Forelimb muscle (tissue), 1 donor: ENCODE measurements at regions not wholly inside any gene's neighbourhood (a gene's known extent, or its start where the extent isn't known, plus 50 kb on each side); places are given as distances from the start of the nearest gene placed in this dataset.
"Not testable (repeated sequence)": the region's sequence is repeated elsewhere in the genome, so short reads cannot be mapped to it uniquely, and the experiment has no call there.

Experiments used
- DNase-seq: peaks from one replicate; pipeline ENCODE4 v3.0.0-alpha.2; 2013; ENCODE audit warnings: low read depth

DNA sequence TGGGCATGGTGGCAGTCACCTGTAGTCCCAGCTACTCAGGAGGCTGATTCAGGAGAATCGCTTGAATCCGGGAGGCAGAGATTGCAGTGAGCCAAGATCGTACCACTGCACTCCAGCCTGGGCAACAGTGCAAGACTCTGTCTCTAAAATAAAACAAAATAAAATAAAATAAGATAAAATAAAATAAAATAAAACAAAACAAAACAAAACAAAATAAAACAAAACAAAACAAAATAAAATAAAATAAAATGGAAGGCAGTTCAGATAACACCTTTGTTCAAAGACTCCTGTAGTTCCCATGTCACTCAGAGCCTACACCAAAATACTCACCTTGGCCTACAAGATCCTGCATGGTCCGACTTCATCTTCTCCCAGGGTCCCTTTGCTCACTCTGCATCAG, 61.3 kb downstream of the SYF2 start:
- DNase-seq: not testable (repeated sequence)

DNA sequence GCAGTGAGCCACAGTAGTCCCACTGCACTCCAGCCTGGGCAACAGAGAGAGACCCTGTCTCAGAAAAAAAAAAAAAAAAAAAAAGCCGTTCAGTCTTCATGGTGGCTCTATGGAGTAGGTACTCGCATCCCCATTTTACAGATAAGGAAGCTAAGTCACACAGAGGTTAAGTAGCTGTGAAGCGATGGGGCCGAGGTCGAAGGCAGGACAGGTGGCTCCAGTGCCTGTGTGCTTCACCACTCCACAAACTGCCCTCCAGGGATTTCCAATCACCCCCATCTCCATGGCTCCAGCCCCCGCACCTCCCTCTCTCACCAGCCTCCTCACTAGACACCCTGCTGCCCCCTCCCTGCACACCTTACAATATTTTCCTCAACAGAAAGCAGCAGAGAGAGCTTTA, 61.9 kb downstream of the SYF2 start:
- no peak for DNase-seq

DNA sequence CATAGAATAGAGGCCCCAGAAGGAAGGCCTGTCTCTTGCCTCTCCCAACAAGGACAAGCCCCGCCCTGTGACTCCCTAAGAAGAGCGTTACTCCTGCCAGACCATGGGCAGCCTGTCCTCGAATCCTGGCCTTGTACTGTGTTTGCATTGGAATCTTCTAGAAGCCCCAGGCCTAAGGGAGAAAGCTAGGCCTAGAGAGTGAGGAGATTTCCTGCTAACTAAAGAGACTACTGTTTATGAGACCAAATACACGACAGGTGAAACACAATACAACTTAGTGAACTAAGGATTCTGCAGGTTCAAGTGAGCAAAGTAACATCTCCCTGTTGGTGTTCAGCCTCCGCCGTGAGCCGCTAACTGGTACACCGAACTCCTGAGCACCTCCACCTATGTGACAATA, 62.7 kb downstream of the SYF2 start:
- no peak for DNase-seq

DNA sequence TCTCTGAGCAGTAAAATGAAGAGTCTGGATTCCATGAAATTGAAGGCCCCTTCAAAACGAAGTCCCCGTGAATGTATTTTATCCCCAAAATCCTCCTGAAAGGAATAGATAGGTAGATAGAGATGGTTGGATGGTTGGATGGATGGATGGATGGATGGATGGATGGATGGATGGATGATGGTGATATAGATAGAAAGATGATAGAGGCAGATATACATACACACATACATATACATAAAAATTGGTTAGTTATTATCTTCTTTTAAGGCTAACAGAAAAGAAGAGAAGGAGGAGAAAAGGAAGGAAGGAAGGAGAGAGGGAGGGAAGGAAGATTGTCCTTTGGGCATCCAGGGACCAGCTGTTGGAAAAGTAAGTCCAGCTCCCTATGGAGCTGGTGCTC, 63.1 kb downstream of the SYF2 start:
- no peak for DNase-seq

DNA sequence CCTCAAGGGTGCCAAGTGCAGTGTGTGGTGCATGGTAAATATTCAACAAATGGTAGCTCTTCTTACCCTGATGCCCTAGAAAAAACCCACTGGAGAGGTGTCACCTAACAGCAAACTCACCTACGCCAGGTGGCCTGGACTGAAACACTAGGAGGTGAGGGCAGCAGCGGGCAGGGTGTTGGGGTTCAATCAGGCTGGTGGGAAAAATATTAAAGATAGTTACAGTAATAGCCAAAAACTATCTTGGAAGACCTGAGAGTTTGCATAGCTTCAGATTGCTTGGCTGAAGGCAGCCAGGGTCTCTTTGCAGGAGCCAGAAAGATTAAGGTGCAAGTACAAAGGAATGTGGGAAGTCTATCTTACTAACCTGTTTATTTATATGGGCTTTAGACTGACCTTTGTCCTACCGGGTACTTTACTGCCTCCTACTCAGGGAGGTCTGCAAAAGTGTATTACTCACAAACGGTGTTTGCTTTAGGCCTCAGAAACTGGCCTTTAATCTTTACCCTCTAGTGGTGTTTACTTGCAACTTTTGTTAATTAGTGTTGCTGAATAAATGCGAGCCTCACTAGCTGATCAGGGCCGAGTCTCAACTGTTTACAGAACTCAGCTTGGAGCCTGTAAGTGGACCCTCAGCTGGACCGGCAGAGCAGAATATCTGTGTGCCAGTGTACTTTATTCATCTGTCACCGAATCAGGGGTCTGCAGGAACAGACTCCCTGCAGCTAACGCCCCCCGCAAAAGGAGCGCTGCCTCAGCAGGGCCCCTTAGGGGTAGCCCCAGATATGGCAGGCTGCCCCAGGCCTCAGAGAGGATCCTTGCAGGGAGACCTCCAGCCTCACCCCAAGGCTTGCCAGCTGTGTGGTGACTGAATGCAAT, 63.9 kb downstream of the SYF2 start:
- no peak for DNase-seq

DNA sequence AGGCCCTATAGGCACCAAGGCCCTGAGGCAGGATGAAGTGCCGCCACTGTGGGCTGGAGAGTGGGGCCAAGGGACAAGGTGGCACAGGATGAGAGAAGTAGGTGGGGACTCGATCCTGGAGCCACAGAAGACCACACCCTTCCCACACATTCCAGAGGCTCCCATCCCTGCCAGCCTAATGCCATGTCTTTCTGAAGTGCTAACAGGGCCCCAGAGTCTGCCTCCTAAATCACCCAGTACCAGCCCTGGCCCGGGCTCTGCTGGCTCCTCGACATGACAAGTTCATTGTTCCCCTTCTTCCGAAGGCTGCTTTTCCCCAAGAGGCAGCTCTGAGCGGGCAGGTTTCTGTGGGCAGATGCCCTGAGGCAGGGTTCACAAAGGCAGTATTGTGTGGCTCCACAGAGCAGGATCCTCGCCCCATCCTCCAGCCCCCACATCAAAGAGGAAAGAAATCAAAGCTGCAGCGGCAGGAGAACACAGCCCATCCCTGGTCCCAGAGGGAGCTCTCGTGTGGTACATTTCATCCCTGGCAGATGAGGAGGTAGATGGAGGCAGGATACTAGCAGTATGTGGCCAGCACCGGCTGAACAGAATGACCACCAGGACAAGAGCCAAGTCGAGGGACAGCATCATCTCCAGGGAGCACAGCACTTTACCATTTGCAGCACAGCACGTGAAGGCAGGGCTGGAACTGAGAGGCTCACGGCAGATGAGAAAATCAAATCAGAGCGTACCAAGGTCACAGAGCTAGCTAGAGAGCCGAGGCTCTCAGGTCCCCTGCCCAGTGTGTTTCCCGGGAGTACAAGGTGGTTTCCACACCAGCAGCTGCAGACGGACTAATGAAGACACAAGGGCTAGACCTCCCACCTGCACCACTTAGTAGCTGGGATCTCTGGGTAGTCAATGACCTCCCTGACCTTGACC, 64.8 kb downstream of the SYF2 start:
- DNase-seq: no peak

DNA sequence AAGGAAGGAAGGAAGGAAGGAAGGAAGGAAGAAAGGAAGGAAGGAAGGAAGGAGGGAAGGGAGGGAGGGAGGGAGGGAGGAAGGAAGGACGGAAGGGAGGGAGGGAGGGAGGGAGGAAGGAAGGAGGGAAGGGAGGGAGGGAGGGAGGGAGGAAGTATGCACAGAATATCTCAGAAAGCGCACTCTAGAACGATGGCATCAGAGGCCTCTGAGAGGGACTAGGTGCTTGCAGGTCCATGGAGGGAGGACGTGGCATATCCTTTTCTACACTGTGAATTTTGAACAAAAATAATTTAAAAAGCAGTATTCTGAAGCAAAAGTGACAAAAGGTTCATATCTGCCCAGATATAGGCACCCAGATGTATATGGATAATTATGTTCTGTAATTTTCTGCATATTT, 65.5 kb downstream of the SYF2 start:
- DNase-seq: no peak

DNA sequence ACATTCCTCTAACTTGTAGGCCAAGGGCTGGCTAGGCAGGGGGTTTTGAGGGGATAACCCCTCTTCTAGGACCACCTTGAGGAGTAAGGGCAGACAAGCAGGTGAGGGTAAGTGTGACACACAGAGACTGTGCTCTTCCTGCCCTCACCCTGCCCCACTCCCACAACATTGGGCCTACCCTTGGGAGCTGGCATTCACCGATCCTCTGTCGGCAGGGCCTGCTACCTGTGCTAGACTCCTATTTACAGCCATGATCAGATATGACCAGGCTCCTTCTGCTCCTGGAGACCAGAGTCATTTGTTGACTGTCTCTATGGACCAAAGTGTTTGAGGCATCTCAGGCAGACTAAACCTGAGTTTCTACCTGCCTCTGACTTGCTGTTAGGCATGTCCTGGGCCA, 68.3 kb downstream of the SYF2 start:
- no peak for DNase-seq

DNA sequence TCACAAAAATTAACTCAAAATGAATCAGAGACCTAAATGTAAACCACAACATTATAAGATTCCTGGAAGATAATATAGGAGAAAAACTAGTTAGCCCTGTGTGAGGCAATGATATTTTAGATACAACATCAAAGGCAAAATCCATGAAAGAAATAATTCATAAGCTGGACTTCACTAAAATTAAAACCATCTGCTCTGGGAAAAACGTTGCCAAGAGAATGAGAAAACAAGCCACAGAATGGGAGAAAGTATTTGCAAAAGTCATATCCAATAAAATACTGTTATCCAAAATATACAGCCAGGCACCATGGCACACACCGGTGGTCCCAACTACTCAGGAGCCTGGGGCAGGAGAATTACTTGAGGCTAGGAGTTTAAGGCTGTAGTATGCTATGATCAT, 70.3 kb downstream of the SYF2 start:
- DNase-seq: no peak

DNA sequence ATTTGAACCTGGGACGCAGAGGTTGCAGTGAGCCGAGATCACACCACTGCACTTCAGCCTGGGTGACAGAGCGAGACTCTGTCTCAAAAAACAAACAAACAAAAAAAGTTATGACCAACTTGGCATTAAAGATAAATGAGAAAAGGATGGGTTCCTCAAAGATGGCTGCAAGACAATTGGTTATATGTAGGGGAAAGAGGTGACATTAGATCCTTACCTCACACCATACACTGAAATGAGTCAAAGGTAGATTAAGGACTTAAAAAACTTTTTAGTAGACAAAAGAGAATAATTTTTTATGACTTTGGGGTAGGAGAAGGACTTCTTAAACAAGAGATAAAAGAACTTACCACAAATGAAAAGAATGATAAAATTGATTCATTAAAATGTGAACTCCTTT, 74.5 kb downstream of the SYF2 start:
- DNase-seq: no peak

DNA sequence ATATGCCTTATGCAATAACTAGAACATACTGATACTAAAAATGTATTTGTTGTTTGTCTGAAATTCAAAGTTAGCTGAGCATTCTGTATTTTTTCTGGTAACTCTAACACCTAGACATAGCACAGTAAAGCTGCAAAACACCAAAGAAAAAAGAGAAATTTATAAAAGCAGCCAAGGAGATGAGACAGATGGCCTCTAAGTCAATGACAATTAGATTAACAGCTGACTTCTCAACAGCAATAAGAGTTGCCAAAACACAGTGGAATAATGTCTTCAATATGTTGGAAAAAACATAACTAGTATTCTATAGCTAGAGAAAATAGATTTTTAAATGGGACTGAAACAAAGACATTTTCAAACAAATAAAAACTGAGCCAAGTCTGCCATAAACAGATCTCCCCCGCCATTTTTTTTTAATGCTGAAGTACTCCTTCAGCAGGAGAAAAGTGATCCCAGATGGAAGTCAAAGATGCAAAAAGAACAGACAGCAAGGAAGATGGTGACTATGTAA, 81.3 kb downstream of the SYF2 start:
- no peak for DNase-seq

DNA sequence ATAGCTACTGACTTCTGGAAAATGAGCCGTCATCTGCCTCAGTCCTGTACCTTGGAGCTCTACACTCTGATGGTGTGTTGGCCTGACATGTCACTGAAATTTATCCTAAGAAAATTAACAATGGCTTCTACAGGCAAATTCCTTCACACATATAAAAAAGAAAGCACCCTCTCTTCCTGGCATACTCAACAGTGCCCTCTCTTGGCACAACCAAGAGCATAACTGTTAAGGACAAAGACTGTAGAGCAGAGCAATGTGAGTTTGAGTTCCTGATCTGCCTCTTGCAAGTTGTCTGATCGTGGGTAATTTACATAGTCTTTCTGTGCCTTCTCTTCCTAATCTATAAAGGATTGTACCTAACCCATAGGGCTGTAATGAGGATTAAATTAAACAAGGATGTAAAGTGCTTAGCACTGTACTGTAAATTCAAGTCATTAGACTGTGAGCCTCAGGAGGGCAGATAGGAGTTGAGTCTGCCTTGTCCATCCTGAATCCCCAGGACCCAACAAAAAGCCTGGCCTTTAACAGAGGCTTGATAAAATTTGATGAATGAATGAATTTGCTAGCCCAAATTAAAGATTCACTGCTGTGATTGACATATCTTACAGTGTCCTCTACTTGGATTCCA, 83.5 kb downstream of the SYF2 start:
- no peak for DNase-seq

DNA sequence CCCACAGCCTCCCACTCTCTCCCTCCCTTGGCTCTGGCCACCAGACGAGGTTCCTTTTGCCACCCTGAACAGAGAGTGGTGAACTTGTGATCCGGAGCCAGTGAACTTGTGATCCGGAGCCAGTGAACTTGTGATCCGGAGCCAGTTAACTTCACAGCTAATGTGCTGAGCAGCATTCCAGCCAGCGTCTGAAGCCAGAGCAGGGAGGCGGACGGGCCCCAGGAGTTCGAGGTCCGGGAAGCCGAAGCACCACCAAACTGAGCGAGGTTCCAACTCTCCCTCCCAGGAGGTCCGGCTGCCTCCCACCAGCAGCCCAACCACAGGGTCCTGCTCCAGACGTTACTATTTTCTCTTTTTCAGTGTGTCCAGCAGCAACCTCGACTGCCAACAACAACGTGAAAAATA, 85.8 kb downstream of the SYF2 start:
- no peak for DNase-seq

DNA sequence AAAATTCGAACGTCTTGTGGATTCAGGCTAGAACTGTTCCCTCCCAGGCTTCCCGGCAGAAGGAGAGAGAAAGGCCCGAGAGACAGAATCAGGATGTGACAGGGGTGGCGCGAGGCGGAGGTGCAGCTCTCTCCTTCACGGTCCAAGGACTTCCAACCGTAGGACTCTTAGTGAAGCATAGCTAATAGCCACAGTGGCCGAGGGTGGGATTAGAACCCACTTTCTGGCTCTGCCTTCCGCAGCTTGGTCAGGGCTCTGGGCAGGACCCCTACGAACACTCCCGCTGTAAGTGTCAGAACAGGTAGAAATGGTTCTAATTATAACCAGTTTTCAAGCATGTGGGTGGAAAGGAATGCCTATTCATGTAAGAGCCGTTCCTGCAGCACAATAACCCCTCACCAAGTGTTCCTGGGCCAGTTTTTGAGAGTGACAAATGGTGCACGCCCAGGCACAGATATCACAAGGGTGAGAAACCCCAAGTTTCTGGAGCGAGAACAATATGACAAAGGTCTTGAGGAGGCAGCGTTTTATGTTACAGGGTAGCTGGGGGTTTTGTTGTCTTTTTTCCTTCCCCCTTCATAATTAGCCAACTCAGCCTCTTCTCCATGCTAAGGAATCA, 86.4 kb downstream of the SYF2 start:
- no peak for DNase-seq

DNA sequence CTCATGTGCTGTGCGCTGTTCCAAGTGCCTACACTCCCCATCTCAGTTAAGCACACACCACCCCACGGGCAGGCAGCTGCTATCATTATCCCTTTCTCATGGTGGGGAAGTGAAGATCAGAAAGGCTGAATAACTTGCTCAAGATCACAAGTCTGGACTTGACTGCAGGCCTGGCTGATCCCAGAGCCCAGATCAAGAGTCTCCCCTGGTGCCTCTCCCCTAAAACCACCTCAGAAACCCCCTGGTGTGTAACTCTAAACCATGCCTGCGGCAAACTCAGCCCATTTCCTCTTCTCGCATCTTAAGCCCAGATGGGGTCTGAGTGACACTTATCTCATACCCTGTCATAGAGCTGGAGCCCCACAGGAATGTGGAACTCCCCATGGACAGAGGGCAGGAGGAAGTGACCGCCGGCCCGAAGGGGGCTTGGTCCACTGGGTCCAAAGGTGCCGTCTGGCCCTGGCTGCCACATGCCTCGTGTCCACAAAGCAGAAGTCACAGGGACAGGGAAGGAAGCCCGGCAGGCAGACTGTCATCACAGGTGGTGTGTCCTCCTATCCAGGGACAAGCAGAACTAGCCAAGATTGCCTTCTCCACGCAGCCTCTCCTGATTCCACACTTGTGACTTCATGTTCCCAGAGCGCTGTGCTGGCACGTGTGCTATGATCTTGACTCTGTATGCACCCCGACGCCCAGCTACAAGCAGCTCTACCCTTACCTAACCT, 92.1 kb downstream of the SYF2 start:
- no peak for DNase-seq

DNA sequence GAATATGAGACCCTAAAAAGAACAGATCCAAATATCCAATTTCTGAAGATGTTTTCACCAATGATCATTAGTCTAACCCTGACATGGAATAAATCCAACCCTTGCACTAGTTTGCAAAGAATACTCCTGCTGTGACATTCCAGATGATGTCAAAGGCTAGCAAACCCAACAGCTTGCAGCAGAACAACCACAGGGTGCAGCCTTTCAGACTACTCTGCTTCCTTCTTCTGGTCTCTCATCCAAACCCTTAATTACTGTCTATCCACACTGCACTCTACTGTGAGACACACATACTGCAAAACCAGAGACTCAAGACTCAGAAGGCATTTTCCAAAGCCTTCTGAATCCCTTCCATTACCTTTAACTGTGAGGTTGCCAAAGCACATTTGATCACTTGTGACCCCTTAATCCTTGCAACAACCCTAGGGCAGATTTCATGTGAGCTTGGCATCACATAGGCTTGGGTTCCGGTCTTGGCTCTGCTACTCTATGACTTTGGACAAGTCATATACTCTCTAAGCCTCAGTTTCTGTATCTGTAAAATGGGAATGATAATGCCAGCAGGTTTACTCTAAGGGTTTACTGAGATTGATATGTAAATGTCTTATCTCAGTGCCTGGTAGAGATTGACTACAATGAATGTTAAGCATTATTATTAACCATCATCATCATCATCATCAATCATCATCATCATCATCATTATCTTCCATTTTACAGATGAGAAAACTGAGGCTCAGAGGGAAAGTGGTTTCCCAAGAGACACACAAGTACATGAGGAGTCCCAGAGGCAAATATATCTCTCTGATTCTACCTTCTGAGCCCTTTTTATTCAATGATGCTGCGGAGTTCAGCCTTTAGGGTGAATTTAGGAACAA, 94.5 kb downstream of the SYF2 start:
- no peak for DNase-seq

DNA sequence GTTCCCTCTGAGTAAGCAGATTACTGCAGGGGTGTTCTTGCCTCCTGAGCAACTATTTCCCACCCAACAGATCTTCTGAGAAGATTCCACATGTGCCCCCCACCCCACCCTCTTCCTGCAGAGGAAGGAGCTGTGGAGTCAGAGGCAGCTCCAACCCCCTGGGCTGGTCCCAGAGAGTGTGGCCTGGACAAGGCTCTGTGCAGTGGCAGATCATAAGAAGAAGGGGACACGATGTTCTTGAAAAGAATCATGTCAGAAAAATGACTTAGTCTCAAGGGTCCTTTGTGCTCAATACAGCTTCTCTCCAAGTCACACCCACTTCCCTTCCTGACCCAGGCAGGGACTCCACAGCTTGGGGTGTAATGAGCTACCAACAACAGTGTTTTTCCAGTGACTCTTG, 95.2 kb downstream of the SYF2 start:
- DNase-seq: no peak

DNA sequence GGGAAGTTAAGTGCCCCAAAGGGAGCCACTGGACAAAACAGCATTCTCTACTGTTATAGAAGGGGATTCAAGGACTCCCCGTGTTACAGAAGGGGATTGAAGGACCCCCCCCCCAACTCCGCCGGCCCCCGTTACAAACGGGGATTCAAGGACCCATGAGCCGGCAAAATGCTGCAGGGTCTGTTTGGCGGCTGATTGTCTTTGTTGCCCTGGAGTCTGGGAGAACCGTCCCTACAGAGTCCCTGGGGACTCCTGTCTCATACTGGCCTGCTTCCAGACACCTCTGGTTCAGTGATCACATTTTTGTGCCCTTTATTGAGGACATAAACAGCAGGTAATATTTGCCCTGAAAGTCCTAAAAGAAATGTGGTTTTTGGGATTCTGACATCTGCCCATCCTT, 96.4 kb downstream of the SYF2 start:
- DNase-seq: no peak

DNA sequence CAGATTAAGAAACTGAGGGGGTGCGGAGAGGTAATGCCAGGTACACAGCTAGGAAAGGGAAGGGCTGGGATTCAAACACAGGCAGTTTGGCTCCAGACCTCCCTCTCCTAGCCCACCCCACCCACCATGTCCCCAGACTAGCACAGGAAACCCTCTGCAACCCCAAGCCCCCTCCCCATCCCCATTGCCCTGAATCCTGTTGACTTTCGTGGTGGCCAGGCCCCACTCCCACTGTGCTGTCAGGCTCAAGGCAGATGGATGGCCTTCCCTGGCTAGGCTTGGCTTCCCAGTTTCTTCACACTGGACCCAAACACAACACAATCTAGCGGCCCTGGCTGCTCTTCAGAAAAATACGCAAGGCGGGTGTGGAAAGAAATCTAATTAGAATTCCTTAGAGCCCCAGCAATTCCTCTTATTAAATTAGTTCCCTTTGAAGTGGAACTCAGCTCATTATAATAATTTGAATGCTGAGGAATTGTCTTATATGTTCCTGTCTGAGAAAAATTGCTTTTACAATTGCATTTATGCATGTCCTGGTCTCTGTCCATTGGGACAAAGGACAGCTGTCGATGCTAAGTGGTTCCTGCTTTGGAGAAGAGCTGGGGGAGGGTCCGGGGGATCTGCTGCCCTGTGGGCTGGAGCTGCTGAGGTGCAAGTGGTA, 97.4 kb downstream of the SYF2 start:
- DNase-seq: no peak

DNA sequence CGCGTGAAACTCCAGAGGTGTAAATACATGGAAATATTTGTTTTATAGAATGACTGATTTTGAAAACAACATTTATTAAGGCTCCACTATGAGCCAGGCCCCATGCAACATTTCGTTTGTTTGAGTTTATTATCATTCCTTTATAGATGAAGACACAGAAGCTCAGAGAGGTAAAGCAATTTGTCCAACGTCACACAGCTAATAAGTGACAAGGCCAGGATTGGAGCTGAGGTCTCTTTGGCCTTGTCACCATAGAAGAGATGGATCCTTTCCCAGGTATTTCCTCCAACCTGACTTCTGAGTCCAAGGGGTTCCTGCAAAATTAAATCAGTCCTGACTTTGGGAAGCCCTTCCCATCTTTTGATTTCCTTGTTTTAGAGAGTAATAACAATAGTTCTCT, 98.0 kb downstream of the SYF2 start:
- no peak for DNase-seq
